ENCODE measurements at regions not wholly inside any gene's neighbourhood (a gene's known extent, or its start where the extent isn't known, plus 50 kb on each side); places are given as distances from the start of the nearest gene placed in this dataset.

- TF ChIP-seq POLR2A (IDR thresholded peaks at IDR 0.05; ENCODE audit: extremely low read depth, insufficient read length): no peak
- no peak for TF ChIP-seq CTCF (IDR thresholded peaks at IDR 0.05; ENCODE audit: low read depth, low read length)
Measured at GRCh38 chr6:88358846-88359245, 192.7 kb upstream of the CNR1 start.
